Gastroesophageal sphincter (tissue), 3 donors: ENCODE measurements at regions not wholly inside any gene's neighbourhood (a gene's known extent, or its start where the extent isn't known, plus 50 kb on each side); places are given as distances from the start of the nearest gene placed in this dataset.

Experiments
- CTCF ChIP-seq, 4 experiments: fragments of 200-600 bp in 2 of 4; fragments of 450-650 bp in 2 of 4; sonication (generic) in 1 of 4; IDR thresholded peaks; one replicate each; pipeline ENCODE4 v1.5.1; 2017 to 2019; ENCODE audit warnings: antibody characterized with exemption in 4 of 4, mild to moderate bottlenecking in 2 of 4, moderate library complexity in 2 of 4
- EP300 ChIP-seq: sonication (generic); formaldehyde crosslinking; IDR thresholded peaks from one replicate; pipeline ENCODE4 v1.6.1; 2017; ENCODE audit warnings: antibody characterized with exemption, mild to moderate bottlenecking
- POLR2A ChIP-seq, 2 donors: fragments of 450-650 bp; IDR thresholded peaks; one replicate each; pipeline ENCODE4 v1.6.1; 2017; ENCODE audit warnings: antibody characterized with exemption in 2 of 2, mild to moderate bottlenecking in 2 of 2, moderate library complexity in 1 of 2
- POLR2AphosphoS5 ChIP-seq: sonication (generic); formaldehyde crosslinking; IDR thresholded peaks from one replicate; pipeline ENCODE4 v1.6.1; 2017; ENCODE audit warnings: antibody characterized with exemption

GRCh38 chr1:194318790-194319280 lies 1132.4 kb upstream of the B3GALT2 start:
- TF ChIP-seq CTCF (IDR thresholded peaks at IDR 0.05) (no peak), POLR2A (IDR thresholded peaks at IDR 0.05) (no peak), POLR2AphosphoS5 (no peak), EP300 (no peak)
